ENCODE measurements at regions not wholly inside any gene's neighbourhood (a gene's known extent, or its start where the extent isn't known, plus 50 kb on each side); places are given as distances from the start of the nearest gene placed in this dataset.

DNA sequence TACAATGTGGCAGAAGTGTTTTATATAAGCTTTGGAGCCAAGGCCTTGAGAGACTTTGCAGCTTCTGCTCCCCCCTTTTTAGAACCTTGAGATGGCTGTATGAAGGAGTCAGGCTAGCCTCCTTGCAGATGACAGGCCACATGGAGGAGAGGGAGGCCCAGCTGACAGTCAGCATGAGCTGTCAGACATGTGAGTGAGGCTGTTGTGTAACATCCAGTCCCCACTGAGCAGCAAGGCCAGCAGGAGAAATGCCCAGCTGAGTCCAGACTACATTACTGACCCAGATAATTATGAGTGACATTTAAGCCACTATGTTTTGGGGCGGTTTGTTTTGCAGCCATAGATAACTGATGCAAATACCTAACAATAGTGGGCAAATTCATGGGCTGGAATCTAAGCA, 515.3 kb upstream of the ARX start:
- DNase-seq (ENCODE audit: low read depth), result peak; percentile 64

DNA sequence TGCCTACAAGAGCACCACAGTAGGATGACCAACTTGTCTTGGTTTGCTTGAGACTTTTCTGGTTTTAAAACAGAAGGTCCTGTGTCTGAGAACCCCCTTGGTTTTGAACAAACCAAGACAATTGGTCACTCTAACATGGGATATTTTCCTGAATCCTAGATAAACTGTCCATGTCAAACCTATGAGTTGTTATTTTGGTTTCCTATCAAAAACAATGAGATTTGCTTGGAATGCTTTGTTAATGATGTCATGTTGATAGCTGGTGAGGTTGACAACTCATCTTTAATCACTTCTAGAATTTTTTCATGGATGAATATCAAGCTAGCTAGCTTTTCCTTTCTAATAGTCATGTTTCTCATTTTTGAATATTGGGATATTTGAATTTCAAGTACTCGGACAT, 518.3 kb upstream of the ARX start:
- TF ChIP-seq, protein P1, sequence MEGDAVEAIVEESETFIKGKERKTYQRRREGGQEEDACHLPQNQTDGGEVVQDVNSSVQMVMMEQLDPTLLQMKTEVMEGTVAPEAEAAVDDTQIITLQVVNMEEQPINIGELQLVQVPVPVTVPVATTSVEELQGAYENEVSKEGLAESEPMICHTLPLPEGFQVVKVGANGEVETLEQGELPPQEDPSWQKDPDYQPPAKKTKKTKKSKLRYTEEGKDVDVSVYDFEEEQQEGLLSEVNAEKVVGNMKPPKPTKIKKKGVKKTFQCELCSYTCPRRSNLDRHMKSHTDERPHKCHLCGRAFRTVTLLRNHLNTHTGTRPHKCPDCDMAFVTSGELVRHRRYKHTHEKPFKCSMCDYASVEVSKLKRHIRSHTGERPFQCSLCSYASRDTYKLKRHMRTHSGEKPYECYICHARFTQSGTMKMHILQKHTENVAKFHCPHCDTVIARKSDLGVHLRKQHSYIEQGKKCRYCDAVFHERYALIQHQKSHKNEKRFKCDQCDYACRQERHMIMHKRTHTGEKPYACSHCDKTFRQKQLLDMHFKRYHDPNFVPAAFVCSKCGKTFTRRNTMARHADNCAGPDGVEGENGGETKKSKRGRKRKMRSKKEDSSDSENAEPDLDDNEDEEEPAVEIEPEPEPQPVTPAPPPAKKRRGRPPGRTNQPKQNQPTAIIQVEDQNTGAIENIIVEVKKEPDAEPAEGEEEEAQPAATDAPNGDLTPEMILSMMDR (conservative IDR thresholded peaks at IDR 0.05; ENCODE audit: low read depth, low read length), result no peak
- no peak for DNase-seq (ENCODE audit: low read depth)
- H3K4me3 ChIP-seq (ENCODE audit: low read depth, low read length), result no peak overlapping the region

More for the DNA sequence above, 515.3 kb upstream of the ARX start:
- H3K4me3 ChIP-seq (ENCODE audit: low read depth, low read length), result no peak overlapping the region
- TF ChIP-seq, protein P1 (conservative IDR thresholded peaks at IDR 0.05; ENCODE audit: low read depth, low read length), result no peak

DNA sequence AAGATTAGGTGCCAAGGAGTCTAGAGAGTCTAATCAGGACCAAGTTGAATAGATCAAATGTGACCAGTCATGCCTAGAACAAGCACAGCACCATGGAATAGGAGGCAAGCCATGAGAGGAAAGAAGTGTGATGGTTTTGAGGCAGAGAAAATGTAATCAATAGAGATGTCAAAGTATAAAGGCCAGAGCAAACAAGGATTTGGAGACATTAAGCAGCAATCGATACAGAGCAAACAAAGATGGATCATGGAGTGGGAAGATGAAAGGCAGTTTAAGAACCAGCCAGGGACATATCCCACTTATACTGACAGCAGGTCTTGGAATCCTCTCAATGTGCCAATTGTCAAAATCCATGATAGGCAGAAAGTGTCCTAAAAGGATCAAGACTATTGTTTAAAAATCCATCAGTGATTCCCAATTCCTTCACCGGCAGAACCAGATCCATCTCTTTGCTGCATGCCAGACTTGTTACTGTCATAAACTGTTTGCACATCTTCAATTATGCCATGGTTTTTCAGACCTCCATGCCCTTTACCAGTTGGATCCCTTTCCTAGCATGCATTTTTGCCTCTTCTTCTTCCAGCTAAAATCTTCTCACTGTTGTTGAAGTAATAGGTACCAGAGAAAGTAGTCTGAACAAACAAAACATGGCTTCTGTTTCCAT, 520.7 kb upstream of the ARX start:
- no peak for DNase-seq (ENCODE audit: low read depth)
- TF ChIP-seq, protein P1 (conservative IDR thresholded peaks at IDR 0.05; ENCODE audit: low read depth, low read length), result no peak
- no peak overlapping the region for H3K4me3 ChIP-seq (ENCODE audit: low read depth, low read length)

DNA sequence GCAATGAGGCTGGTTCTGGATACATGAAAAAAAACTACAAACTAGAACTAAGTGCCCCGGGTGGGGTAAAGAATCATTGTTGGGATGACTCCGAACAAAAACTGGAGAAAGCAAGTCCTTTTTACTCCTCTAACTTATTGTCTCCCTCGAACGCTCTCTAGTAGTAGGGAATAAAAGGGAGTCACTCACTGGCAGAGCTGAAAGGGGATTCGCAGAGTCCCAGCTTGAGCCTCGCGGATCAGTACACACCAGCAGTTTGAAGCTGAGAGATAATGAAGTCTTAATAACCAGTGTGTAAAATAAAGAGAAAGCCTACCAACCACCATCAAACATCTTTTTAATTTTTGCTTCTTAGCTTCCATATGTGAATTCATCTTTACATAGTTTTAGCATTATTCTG, 521.9 kb upstream of the ARX start:
- TF ChIP-seq, protein P1 (conservative IDR thresholded peaks at IDR 0.05; ENCODE audit: low read depth, low read length), result no peak

DNA sequence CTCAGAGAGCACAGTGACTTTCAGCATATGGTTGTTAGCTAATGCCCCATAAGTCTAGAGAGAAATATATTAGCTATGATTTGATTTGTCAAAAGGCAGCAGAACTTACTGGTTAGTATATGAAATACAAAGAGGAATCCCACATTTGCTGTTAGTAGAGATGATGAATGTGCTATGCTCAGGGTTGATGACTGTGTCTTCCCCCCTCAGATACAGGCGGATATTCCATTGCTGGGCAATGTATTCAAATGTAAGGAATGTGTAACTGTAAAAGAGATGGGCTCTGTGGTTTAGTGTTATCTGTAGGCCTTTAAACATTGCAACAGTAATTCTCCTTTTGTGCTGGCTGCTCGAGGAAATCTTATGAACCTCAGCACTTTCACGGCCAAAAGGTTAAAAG, 528.9 kb upstream of the ARX start:
- H3K4me3 ChIP-seq (ENCODE audit: low read depth, low read length), result no peak overlapping the region
- TF ChIP-seq, protein P1 (conservative IDR thresholded peaks at IDR 0.05; ENCODE audit: low read depth, low read length), result no peak
- DNase-seq (ENCODE audit: low read depth), result peak; percentile 44

More for the DNA sequence above, 521.9 kb upstream of the ARX start:
- H3K4me3 ChIP-seq (ENCODE audit: low read depth, low read length), result no peak overlapping the region
- DNase-seq (ENCODE audit: low read depth), result no peak

DNA sequence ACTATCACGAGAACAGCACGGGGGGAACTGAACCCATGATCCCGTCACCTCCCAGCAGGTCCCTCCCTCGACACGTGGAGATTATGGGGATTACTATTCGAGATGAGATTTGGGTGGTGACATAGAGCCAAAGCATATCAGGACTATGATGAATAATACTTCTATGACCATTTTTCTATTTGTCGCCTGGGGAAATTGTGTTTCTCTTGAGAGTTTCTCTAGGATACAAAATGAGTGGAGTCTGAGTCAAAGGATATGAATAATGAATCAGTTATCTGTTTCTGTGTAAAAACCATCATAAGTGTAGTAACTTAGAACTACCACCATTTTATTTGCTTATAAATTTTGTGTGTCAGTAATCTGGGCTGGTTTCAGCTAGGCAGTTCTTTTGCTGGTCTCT, 533.0 kb upstream of the ARX start:
- no peak overlapping the region for H3K4me3 ChIP-seq (ENCODE audit: low read depth, low read length)
- TF ChIP-seq, protein P1 (conservative IDR thresholded peaks at IDR 0.05; ENCODE audit: low read depth, low read length), result no peak
- no peak for DNase-seq (ENCODE audit: low read depth)

DNA sequence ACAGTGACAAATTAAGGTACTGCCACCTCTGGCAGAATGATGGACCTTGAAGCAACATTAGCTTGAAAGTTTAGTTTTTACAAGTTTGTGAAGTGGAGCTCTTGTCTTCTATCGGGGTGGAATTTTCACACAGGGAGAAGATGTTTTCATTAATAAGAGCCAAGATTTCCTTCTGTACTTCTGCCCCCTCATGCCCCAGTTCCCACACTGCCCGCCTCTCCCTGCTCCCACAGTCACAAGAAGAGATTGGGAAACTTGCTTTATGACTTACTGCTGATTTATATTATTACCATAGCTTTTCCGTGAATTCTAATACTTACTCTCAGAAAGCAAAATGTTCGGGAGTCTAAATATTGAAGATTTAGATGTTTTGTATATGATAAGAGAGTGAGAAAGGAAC, 539.8 kb upstream of the ARX start:
- no peak overlapping the region for H3K4me3 ChIP-seq (ENCODE audit: low read depth, low read length)
- DNase-seq (ENCODE audit: low read depth), result no peak
- TF ChIP-seq, protein P1 (conservative IDR thresholded peaks at IDR 0.05; ENCODE audit: low read depth, low read length), result no peak
